ENCODE measurements at regions not wholly inside any gene's neighbourhood (a gene's known extent, or its start where the extent isn't known, plus 50 kb on each side); places are given as distances from the start of the nearest gene placed in this dataset.

GRCh38 chrX:9341291-9342201 lies 123.3 kb upstream of the TBL1X start:
- DNase-seq (ENCODE audit: low read depth in 2 of 2), result peak; percentile 16 to 50

- DNase-seq (ENCODE audit: low read depth in 2 of 2), result peak; percentile 61 to 80
Measured at GRCh38 chrX:9342561-9343051, 122.3 kb upstream of the TBL1X start.

DNA sequence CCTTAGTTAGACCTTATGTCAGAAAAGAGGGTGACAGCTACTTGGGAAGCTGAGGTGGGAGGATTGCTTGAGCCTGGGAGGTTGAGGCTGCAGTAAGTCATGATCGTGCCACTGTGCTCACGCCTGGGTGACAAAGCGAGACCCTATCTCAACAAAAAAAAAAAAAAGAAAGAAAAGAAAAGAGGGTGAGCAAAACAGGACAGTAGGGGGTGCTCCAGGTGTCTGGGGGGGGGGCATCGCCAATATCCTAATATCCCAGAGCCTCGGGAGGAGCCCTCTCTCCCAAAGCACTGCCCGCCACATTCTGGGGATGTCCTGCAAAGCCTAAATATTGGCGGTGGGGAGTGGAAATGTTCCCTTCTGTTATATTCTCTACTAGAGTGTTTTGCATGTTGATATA lies 120.9 kb upstream of the TBL1X start:
- DNase-seq (ENCODE audit: low read depth in 2 of 2), result no peak

- DNase-seq (ENCODE audit: low read depth in 2 of 2), result no peak
Measured at GRCh38 chrX:9345957-9346356, 118.9 kb upstream of the TBL1X start.

- DNase-seq (ENCODE audit: low read depth in 2 of 2), result peak in 1 of 2 donors; percentile 10
Measured at GRCh38 chrX:9349572-9350494, 115.0 kb upstream of the TBL1X start.

- no peak for DNase-seq (ENCODE audit: low read depth in 2 of 2)
Measured at GRCh38 chrX:9351126-9351525, 113.7 kb upstream of the TBL1X start.

GRCh38 chrX:9352243-9352642 lies 112.6 kb upstream of the TBL1X start:
- DNase-seq (ENCODE audit: low read depth in 2 of 2), result no peak

DNA sequence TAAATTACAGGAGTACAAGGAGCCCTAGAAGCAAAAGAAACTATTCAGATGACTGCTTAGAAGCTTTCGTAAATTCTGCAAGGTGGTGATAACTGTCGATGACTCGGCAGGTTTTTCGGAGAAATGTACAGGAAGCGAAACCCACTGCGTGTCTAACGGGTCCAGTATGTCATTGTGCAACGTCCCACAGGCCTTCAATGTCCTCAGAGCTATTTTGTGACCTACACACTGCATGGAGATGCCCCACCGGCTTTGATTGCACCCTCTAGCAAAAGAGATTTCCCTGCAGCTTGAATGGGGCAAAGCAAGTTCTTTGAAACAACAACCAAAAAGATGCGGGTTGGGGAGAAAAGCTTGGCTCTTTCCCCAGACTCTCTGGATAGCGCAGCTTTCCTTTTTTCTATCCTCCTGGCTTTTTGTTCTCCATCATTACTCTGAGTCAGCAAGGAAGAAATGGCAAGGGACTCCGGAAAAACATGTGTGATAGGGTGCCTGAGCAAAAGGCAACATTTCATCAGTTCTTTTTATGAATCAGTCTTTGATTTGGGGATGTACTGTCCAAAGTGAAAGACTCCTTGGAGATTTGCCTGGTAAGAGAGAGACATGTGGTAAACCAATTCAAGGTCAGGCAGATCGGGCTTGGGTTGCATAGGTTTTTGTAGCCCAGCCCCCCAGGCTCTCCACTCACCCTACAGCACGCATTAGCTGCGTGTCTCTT lies 112.0 kb upstream of the TBL1X start:
- no peak for DNase-seq (ENCODE audit: low read depth in 2 of 2)

DNA sequence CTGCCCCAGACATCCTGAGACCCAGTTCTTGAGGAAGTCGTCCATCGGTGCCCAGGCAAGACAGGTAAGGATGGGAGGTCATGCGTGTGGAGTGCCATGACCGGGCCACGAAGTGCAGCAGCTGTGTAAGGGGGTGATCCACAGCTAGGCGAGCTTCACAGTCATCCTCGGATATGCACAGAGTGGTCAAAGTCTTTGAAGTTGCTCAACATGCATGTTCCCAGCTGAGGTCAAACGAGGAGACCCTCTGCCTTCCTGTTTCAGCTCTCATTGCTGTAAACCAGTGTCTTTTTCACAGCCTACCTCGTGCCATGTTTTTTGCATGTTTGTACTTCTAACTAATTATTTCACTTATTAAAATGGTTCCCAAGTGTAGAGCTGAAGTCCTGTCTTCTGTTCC lies 109.9 kb upstream of the TBL1X start:
- no peak for DNase-seq (ENCODE audit: low read depth in 2 of 2)

DNA sequence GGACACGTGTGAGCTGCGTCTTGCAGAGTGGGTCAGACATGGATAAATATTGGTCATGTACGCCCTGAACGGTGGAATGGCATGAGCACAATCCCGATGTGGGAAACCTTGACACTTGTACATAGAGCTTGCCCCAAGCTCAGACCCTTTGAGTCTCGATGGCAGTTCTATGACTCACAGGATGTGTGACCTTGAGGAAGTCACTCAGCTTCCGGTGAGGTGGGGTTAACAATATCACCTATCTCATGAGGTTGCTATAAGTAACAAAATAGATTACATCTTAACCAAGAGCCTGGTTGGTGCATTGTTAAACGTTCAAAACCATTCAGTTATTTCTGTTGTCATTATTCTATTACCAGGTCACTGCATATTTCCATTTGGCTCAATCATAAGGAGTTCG lies 109.1 kb upstream of the TBL1X start:
- peak in 1 of 2 donors; percentile 7 for DNase-seq (ENCODE audit: low read depth in 2 of 2)

GRCh38 chrX:9356846-9357245 lies 108.0 kb upstream of the TBL1X start:
- DNase-seq (ENCODE audit: low read depth in 2 of 2), result no peak

GRCh38 chrX:9357518-9358114 lies 107.2 kb upstream of the TBL1X start:
- no peak for DNase-seq (ENCODE audit: low read depth in 2 of 2)

GRCh38 chrX:9362363-9362928 lies 102.4 kb upstream of the TBL1X start:
- DNase-seq (ENCODE audit: low read depth in 2 of 2), result no peak

- no peak for DNase-seq (ENCODE audit: low read depth in 2 of 2)
Measured at GRCh38 chrX:9367421-9367820, 97.4 kb upstream of the TBL1X start.

DNA sequence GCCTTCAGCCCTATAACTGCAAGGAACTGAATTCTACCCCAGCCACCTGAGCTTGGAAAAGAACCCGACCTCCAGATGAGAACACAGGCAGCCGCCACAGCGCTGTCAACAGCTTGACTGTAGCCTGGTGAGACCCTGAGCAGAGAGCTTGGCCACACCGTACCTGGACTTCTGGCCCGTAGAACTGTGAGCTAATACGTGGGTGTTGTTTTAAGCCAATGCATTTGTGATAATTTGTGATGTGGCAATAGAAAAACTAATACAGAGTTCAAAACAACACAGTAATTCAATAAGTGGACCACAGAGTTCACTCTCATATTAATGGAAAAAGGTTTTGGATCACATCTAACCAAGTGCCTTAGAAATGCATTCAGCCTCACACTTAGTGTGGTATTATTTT lies 96.6 kb upstream of the TBL1X start:
- DNase-seq (ENCODE audit: low read depth in 2 of 2), result no peak

DNA sequence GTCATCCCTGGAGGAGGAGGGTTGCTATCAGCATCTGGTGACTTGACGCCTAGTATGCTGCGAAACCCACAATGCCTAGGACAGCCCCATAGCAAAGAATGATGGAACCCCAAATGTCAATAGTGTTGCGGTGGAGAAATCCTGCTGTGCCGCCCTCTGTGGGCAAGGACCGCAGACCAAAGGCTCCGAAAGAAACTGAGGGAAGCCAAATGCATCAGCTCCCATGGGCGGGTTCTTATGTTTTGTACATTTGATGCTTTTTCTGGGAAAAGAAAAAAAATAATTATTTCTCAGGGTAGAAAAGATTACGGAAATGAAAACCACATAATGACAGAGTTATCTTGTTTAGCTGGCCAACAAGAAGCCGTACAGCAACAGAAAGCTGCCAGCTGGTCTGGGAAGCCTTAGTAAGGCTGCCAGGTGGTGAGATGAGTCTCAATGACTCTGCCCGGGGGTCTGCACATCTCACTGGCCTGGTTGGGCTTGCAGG lies 95.0 kb upstream of the TBL1X start:
- DNase-seq (ENCODE audit: low read depth in 2 of 2), result no peak

GRCh38 chrX:9370893-9371292 lies 94.0 kb upstream of the TBL1X start:
- no peak for DNase-seq (ENCODE audit: low read depth in 2 of 2)

DNA sequence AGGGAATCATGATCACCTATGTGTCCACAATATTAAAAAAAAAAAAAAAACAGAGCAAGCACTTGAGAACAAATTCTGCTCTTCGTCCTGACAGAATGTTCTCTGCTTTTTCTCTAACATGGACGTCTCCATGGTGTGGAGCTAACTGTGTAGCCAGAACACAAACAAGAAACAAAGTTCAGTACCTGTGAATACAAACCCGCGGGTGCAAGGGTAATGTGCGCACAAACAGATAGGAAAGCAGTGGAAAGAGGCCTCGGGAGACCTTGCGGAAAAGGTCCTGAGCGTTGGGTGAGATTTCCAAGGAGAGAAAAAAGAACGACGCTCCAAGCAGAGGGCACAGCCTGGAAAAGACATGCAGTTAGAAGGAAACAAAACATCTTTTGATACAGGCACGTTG lies 92.0 kb upstream of the TBL1X start:
- no peak for DNase-seq (ENCODE audit: low read depth in 2 of 2)

DNA sequence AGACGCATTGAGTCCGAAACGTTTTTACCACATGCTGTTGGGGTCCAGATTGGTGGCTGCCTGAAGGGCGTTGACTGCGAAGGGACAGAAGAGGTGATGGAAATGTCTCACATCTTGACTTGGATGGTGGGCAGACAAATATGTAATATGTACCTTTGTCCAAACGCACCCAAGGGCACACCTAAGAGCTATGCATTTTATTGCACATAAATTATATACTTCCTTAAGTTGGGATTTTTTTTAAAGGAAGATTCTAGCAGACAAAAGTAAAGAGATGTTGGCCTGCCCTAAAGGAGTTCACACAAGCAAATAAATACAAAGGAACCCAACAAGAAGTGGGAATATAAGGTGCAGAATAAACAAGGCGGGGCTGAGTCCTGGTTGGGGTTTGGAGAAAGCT lies 91.1 kb upstream of the TBL1X start:
- no peak for DNase-seq (ENCODE audit: low read depth in 2 of 2)

GRCh38 chrX:9374555-9374954 lies 90.3 kb upstream of the TBL1X start:
- DNase-seq (ENCODE audit: low read depth in 2 of 2), result no peak

DNA sequence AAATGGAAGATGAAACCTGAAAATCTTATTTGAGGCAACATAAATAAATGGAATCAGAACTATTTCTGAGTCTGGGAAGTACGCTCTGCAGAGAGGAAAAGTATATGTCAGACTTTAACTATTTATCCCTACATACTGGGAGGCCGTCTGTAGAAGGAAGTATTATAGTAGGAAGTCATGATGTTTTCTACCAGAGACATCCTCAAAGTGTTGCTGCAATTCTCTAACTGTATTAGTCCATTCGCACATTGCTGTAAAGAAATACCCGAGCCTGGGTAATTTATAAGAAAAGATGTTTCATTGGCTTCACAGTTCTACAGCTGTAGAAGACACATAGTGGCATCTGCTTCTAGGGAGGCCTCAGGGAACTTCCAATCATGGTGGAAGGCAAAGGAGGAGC lies 88.7 kb upstream of the TBL1X start:
- no peak for DNase-seq (ENCODE audit: low read depth in 2 of 2)
